GM19043 (cell line): ENCODE measurements at regions not wholly inside any gene's neighbourhood (a gene's known extent, or its start where the extent isn't known, plus 50 kb on each side); places are given as distances from the start of the nearest gene placed in this dataset.

Experiments
- ATAC-seq: cut with Tn5 transposase; IDR thresholded peaks from one replicate; pipeline ENCODE4 v1.9.1; 2021; ENCODE audit warnings: low read depth; ENCODE audit not compliant: unreplicated experiment

DNA sequence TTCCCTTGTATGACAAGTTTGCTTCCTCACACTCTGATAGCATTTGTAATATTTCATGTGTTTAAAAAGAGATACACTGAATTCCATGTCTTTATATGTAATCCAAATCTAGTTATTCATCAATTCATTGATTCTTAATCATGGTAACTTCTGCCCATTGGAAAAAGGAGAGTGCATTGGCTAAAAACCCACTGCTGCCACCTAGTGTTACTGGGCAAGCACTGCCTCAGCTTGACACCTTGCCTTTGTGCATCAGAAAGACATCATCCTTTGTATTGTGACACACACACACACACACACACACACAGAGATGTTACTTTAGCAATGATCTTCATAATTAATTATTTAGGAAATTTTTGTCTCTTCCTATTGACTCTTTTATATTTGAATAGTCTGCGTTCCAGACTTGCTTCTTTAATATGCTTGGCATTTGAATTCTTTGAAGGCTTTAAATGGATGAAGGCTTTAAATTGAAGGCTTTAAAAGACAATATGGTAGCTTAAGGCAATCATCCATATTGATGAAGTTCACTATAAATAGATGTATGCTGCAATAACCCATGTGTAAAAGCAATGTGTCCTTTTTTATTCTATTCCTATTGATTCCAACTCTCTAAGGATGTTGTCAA, 414.2 kb upstream of the CHST9 start:
- ATAC-seq = peak; percentile 79

DNA sequence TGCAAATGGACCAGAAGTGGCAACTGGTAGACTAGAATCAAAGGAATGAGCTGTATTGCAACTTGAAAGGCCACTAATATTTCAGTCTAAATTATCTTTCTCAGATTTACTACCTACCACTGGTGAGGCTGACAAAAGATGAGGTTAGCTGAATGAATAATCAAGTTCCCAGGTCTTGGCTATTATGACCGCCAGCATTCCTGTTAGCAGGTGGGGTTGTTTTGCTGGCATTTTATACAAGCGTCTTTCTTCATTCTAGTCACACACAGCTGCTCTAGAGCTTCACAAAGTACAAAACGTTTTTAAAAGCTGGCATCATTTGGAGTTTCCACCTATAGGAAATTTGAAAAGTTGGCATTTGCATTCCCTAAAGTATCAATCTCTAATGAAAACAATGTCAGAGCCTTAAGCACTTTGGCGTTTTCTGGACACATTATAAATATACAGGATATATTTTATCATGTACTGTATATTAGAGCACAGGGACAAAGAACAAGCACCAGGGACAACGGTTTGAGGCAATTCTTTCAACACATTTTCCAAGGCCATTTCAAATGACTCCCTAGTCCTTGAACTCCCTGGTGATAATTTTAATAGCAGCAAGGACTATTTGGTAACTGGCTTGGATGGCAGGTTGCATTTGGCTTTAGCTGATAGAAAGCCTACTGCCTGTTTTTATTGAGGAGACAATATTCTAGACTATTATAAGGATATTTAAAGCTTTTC, 410.2 kb upstream of the CHST9 start:
- no peak for ATAC-seq

- ATAC-seq = no peak
These were observed 400.6 kb upstream of the CHST9 start for GRCh38 chr18:27585602-27586173.

DNA sequence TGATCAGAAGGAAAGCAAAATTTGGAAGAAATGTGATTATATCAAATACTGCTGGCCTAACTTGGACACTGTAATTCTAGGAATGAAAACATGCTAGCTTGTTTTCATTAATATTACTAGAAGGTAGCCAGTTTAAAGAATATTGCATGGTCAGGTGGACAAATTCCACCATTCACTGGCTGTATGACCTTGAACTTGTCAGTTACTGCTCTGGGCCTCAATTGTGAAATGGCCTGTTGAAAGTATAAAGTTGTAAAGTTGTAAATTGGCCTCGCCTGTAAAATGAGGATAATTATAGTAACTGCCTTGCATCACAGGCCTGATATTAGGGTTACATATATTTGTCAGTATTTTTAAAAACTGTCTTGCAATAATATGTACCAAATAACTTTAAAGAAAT, 398.4 kb upstream of the CHST9 start:
- no peak for ATAC-seq

- ATAC-seq = no peak
These were observed 397.8 kb upstream of the CHST9 start for GRCh38 chr18:27582760-27583412.

GRCh38 chr18:27581296-27581904, 396.3 kb upstream of the CHST9 start:
- ATAC-seq = no peak

GRCh38 chr18:27579364-27579763, 394.3 kb upstream of the CHST9 start:
- ATAC-seq = no peak

DNA sequence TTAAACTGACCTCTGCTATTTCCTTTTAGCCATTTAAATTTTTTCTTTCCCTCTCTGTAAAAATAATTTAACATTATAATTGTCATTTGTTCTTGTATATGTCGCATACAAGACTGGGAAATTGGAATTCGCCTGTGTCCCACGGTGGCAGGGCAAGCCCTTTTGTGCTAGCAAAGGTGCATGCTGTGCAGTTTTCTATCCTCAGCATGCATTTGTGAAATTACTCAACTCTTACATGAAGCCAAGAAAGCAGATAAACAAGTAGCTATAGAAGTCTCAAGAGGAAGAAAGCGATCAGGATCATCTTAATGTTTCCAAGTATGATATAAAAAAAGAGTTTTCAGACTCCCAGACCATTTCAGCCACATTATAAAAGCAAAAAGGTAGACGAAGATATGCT, 392.6 kb upstream of the CHST9 start:
- ATAC-seq = no peak

DNA sequence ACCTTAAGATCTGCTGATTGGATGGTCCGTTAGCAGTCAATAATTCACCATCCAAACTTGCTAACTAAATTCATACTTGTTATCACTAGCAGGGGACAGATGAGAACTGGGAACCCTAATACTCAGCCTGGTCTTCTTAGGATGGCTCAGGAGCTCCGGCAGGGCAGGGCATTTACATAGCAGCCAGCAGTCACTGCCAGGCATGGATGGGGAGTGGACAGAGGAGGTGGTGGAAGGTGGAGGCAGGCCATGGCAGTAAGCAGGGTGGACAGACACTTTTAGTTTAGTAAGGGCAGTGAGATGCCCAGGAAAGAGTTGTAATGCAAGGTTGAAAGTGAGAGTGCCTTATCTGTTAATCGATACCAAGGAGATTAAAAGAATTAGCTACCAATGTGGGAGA, 392.2 kb upstream of the CHST9 start:
- no peak for ATAC-seq

- ATAC-seq = no peak
These were observed 382.3 kb upstream of the CHST9 start for GRCh38 chr18:27567434-27567833.

- no peak for ATAC-seq
These were observed 379.0 kb upstream of the CHST9 start for GRCh38 chr18:27564066-27564465.

GRCh38 chr18:27558388-27559155, 373.5 kb upstream of the CHST9 start:
- no peak for ATAC-seq

GRCh38 chr18:27556741-27557140, 371.6 kb upstream of the CHST9 start:
- ATAC-seq = no peak

GRCh38 chr18:27549335-27550039, 364.4 kb upstream of the CHST9 start:
- no peak for ATAC-seq

- ATAC-seq = no peak
These were observed 361.9 kb upstream of the CHST9 start for GRCh38 chr18:27546991-27547390.

DNA sequence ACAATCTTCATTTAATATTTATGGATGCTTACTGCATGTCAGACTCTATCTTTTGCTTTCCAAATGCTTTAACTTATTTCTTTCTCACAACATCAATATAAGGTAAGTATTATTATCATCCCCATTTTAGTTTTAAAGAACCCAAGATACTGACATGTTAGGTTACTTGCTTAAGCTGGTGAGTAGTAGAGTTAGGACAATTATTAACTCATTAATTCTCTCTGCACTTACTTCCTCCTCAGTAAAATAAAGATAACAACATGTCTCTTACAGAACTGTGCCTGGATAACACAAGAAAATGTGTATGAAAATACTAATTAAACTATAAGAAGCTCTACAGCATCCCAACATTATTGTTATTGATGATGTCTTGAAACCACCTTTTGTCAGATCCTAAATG, 359.1 kb upstream of the CHST9 start:
- ATAC-seq = no peak

GRCh38 chr18:27541293-27541692, 356.2 kb upstream of the CHST9 start:
- ATAC-seq = no peak

DNA sequence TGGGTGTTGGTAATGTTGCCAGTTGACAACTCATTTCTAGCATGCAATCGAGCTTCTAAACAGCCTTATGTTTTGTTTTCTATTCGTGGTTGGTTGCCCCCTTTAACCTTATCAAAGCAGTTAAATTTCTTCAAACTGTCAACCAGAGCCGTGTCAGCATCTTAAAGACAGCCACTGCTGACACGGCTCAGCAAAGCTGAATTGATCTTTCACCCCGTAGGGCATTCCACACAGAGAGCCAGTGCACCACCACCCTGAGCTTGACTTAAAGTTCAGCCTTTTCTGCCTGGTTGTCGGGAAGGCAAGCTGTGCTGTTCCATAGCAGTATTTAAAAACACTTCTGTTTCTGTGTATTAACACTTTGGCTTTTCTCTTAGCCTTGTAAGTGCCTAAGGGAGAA, 355.0 kb upstream of the CHST9 start:
- no peak for ATAC-seq

DNA sequence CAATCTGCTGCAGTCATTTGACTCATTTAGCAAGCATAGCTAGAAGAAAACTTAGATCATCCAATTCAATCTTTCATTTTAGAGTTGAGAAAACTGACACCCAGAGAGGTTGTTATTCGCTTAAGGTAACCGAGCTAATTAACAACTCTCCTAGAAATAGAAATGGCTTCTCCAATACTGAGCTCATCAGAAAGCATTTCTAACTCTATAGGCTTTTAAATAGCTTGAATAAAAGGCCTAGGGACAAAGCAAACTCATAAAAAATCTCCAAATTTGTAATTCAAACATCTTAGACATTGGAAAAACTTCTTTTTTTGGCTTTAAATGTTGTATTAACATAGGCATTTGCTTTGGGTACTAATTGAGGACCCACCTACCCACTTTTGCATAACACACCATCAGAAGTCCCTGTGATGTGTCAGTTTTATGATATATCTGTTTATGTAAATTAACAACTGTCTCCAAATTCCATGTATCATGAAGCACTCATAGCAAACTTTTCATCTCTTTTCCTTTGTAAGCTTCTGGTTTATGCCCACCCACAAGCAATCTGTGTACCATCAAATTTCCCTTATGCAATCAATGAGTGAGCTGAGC, 343.9 kb upstream of the CHST9 start:
- no peak for ATAC-seq
